DMS53 treated with DMSO at 0.1 percent for 48 hours (cell line): ENCODE measurements at regions not wholly inside any gene's neighbourhood (a gene's known extent, or its start where the extent isn't known, plus 50 kb on each side); places are given as distances from the start of the nearest gene placed in this dataset.
A peak's percentile ranks its signal among the peaks of the same experiment; 100 is the strongest.

Experiments used
- DNase-seq: peaks from one replicate; lab custom pipeline; 2025; ENCODE audit not compliant: unreplicated experiment; lab: John Stamatoyannopoulos, UW

DNA sequence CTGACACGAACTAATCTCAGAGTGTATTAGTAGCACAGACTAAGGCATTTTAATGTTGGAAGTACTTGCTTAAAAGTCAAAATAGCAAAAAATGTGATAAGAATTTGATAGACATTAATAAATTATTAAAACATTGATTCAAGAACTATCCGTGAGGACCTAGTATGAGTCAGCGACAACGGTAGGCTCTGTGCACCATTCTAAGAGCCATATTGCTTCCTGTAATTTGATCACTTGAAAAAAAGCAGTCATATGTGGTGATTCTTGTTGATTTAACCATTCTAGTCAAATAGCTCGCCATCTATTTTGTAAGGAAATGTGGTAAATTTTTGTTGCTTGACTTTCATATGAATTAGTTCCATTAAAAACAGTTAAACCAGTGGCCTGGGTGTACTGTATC, 534.9 kb upstream of the ARRDC4 start:
- DNase-seq, result peak; percentile 1

DNA sequence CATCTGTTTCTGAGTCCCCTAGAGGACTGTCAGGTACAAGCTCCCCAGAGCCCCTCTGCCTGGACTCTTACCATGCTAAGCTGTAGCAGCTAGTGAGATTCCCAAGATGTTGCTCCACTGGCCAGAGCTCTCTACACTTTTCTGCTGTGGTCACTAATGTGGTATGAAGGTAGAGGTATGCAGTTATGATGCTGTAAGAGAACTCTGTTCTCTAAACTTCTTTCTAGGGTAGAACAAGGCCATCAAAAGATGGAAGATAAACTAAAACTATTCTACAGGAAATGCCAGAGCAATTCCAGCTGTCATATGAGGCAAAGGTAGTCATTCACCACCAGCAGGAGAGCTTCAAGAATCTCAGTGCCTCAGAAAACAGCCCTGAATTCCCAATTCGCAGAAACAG, 517.4 kb upstream of the ARRDC4 start:
- DNase-seq, result no peak

DNA sequence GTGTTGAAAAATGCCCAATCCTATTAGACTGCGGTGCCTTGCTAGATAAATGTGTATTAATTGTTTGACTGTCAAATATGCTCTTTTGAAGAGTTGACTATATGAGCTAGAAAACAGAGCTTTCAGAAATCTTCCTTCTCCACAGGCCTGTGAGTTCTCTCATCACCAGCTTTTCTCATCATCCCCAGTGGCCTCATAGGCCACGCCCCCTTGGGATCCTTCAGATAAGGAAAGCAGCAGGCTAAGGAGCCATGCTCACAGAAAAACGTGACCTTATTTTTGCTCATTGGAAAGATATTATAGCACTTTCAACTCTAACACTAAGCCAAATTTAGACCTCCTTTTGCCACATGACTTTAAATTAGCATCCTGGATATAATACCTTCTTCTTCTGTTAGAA, 514.4 kb upstream of the ARRDC4 start:
- no peak for DNase-seq

DNA sequence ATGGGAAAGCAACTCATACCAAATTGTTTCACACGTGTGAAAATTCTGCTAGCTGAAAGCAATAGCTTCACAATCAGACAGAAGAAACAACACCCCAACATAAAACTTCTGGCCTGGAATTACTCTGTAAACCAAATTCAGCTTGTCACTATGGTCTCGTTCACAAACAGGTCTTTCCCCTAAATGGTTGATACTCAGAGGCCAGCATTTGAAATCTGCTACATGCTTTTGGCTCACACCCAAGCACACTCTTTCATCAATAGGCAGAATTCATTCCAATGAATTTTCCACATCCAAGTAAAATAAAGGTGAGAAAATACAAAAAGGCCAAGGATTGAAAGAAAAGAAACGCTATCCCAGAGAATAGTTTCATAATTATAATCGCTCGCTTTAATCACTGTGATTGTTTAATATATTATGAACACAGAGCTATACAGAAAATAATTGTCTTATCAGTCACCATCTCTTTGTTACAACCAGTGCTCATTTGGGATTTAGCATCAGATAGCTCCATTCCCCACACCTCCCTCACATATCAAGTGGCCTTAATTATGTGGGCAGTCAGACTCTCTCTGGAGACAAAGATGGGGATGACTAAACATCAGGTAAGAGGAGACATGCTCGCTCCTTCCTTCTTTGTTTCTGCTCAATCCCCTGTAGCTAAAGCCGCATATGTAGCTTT, 503.8 kb upstream of the ARRDC4 start:
- DNase-seq, result no peak

DNA sequence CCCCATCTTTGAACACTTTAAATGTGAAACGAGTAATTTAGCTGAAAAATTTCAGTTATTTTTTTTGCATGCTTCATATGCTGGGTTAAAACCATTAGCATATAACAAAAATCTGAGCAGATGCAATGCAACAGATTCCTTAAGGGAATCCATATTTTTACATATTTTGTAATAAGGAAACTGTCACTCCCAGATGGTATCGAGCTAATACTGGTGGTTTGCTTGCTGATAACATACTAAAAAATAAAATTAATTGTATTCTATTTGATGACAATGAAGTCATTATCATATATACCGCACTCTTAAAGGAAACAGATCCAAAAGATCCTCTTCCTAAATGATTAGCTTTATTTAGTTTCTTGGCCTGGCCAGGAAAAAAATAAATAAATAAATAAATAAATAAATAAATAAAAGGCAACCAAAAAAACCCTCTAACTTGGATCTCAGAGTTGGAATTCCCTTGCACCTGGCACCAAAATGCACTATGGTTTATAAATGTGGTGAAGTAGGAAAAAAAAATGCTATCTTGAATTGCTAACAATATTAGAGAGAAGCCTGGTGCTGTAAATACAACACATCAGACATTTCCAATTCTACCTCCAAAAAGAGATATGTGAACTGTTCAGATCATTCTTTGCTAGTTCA, 503.2 kb upstream of the ARRDC4 start:
- no peak for DNase-seq

DNA sequence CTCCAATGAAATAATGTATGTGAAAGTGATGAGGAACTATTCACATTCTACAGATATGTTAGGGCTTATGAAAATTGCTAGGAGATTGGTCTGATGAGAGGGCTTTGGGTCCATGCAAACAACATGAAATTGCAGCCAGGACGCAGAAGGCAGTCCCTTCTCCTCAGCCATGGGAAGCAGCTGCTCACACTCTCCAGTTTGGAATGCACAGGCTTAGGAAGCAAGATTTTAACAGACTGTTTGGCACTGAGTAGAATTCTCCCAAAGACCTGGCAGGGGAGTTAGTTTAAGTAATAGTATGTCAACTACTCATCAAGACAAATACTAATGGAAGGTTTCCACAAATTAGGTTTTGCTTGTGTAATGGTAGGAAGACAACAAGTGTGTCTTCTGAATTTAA, 500.7 kb upstream of the ARRDC4 start:
- no peak for DNase-seq

DNA sequence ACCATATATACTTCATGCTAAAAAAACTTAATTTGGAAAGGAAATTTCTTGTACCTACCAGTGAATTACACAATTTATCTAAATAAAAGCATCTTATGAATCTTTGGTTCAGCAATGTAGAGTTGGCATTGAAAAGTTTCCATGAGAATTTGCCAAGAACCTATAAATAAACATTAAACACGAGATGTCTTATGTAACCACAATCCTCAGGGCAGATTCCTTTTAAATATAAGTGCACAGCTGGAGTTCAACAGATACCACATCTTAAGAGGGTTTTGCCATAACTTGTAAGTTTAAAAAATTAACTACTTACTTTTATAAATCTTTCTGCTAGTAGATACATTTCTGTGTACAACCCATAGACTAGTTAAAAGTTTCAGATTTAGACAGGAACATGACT, 499.3 kb upstream of the ARRDC4 start:
- DNase-seq, result no peak

DNA sequence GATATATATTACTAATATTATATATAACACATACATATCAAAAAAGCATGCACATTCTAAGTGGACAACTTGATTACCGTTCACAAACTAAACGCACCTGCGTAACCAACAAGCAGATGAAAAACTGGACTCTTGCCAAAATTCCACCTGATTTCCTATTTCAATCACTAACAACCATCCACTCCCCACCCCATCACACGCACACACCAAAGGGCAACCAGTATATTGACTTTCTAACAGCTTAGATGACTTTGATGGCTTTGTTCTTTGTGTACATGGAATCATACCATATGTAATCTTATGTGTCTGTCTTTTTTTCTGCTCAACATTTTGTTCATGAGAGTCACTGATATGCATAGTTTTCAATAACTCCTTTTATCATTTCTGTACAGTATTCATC, 496.8 kb upstream of the ARRDC4 start:
- no peak for DNase-seq

DNA sequence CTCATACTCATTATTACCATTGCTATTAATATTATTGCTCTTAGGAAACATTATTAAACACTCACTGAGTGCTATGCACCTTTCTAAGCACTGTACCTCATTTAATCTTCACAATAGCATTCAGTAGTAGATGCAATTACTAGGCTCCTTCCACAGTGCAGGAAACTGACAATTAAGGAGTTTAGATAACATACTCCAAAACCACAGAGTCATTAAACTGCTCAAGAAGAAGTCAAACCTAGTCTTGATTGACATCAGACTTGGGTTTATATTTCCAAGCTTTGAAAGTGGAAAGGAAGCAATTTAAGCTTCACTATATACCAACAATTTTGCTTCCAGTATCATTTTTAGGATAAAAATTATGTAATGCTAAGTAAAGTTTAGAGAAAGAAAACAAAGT, 490.1 kb upstream of the ARRDC4 start:
- DNase-seq, result no peak

DNA sequence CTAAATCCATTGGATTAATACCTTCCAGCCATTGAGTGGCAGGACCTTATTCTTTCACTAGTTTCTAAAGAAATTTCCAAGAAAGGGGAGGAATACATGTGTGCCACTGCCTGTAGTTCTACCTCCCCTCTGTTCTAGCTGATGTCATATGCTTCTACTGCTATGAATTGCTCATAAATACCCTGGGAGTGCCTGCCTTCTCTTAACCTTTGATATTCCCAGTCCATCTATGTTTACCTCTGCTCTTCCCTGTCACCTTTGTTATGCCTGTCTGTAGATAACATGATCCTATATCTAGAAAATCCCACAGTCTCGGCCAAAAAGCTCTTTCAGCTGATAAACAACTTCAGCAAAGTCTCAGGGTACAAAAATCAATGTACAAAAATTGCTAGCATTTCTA, 486.9 kb upstream of the ARRDC4 start:
- no peak for DNase-seq

DNA sequence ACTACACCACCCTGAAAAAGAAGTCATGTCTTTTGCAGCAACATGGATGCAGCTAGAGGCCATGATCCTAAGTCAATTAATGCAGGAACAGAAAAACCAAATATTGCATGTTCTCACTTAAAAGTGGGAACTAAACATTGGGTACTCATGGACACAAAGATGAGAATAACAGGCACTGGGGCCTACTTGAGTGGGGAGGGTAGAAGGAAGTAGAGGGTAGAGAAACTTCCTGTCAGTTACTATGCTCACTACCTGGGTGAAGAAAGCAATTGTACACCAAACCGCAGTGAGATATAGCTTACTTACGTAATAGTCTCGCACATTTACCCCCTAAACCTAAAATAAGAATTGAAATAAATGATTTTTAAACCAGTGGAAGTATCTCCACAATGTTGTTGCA, 480.5 kb upstream of the ARRDC4 start:
- no peak for DNase-seq

DNA sequence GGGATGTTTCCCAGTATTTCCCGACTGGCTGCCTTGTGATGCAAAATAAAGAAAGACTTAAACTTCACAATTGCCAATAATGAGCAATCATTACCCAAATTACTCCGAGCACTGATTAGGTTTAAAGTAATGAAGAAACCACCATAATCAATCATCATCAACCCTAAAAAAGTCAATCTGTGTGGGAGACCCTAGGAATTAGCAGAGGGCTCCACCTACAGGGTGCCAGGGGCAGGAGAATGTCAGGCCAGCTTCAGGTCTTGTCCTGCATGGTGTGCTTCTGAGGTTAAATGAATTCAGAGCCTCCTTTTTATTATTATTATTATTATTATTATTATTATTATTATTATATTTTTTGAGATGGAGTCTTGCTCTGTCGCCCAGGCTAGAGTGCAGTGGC, 478.0 kb upstream of the ARRDC4 start:
- DNase-seq, result no peak

DNA sequence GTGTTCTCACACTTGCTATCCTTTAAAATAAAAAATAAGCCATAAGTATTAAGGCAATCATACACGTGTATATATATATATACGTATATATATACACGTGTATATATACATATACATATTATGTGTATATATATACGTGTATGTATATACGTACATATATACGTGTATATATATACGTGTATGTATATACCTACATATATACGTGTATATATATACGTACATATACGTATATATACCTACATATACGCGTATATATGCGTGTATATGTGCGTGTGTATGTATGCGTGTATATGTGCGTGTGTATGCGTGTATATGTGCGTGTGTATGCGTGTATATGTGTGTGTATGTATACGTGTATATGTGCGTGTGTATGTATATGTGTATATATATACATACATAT, 477.3 kb upstream of the ARRDC4 start:
- no peak for DNase-seq

DNA sequence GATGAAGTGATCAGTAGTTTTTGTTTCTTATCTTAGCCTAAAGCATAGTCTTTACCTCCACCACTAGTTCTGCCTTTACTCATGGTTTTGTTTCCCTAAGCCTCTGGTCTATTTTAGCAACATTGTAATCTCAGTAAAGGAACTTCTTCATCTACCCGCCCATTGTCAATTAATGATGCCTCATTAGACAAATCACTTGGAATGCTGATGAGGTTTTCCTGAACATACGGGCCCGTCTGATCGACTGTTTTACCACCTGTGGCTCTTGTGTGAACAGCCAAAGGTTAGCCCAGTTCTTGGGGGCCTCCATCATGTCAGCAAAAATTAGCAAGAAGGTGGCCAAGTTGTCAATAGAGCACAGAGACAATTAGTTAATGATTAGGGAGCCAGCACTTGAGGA, 470.1 kb upstream of the ARRDC4 start:
- DNase-seq, result no peak

DNA sequence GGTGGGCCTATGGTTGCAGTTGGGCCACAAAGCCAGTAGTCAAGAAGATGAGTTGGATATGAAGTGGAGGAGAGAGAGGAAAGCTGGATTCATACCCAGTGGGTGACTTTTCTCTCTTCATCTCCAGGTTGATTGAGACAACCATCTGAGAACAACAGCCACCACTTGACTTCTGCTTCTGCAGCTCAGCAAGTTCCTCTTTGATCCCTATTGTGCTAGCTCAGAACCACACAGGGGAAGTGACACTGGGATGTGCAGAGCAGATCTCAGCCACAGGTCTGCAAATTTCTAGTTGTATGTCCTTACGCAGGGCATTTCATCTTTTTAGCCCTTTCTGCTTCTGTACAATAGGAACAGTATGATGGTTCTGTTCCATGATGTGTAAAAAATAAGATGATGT, 459.2 kb upstream of the ARRDC4 start:
- DNase-seq, result no peak

DNA sequence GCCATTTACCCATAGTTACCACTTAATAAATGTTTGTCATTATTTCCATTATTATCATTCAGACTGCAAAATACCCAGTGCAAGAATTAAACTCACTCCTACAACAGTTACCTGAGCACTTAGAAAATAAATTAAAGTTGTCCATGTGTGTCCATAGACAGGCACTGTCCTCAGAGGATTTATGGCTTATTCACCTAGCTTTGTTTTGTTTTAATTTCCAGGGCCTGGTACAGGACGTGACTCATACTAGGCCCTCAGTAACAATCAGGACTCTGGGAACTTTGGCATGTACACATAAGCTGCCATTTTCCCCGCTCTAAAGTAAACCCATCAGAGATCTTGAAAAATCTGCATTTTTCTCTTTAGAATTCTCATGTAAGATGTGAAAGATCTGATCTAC, 458.5 kb upstream of the ARRDC4 start:
- no peak for DNase-seq

DNA sequence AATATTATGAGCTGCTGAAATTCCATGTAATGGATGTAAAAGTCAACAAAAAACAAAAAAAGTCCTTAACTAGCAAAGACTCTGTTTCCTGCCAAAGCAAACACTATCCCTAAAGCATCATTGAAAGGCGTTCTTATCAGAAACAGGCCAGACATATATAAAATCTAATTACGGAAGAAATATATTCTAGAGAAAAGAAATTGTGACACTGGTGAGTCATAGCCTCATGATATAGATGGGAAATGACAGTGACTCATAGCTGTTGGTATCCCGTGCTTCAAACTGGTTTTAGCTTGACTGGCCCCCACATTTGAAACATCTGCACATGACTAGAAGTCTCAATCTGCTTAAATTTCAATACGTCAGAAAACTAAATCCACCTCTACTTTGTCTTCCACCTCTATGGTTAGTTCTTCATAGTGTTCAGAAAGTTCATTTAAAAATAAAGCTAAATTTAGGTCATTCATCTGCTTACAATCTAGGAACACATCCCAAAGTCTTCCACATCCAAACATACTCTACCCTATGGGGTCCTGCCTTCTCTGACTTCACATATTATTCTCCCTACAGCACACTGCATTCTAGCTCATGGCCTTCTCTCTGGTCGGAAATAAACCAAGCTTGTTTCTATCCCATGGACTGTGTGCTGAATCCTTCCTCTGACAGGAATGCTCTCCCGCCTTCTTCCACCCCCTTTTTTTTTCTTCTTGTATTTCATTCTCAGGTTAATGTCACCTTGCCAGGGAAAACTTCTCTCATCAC, 456.3 kb upstream of the ARRDC4 start:
- no peak for DNase-seq

DNA sequence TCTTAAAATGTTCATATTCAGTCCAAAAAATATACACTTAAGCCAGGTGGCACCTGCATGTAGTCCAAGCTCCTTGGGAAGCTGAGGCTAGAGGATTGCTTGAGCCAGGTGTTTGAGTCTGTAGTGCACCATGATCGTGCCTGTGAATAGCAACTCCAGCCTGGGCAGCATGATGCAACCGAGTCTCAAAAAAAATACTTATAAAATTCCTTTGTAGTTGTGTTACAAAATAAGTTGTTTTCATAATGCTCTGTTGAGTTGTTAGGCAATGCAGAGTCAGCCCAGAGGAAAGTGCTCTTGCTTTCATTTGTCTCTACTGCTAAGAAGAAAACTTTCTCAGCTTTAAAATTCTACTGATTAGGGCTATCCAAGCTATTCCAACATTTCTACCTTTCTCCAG, 442.8 kb upstream of the ARRDC4 start:
- no peak for DNase-seq

DNA sequence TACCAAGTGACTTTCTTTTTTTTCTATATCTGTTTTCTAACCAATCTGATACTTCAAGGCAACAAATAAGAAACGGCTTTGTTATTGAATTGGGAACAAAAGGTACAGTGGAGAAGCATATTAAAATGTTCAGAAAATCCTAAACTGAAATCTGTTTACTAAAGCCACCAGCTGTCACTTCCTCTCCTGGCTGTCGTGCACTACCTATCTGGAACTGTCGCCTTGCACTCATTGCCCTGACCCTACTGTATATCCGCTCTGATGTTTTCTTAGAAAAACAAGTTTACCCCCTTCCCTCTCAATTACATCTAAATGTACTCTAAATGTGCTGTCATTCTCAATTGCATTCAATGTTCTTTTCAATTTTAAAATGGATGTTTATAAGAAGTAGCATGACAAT, 439.8 kb upstream of the ARRDC4 start:
- DNase-seq, result no peak

DNA sequence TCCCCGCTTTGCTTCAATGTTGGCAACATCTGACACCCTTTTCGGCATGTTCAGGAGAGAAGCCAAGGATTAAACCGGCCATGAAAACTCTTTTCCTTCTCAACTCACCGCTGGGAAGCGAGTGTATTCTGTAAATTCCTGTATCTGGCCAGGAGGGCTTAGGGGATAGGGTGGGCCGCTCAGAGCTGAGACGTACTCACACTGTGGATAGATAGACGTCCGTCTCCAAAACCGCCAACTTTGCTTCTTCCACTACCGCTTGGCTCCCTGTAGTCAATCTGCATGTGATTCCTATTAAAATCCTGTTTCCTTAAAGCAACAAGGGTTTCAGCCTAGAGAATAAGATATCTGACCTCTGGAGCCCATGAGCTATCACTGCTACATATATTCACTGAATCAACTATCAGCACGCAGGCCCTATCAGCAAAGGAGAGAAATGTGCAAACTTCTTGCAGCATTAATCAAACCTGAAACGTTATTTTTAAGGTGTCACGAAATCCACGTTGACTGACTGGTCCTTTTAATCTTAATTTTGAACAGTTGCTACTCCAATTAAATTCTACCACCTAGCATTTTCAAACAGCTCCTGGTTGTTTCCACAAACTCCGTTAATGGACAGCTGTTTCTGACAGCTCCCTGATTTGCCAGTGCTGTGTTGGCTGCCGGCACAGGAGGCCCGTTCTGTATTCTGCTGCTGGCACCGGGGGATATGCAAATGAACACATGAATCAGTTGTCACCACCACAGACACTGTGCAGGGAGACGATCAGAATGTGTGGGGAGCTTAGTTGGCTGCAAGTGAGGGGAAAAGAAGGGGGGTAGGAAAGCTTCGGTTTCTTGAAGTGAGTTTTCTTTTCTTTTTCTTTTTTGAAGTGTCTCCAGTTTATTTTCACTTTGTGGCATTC, 438.9 kb upstream of the ARRDC4 start:
- no peak for DNase-seq

DNA sequence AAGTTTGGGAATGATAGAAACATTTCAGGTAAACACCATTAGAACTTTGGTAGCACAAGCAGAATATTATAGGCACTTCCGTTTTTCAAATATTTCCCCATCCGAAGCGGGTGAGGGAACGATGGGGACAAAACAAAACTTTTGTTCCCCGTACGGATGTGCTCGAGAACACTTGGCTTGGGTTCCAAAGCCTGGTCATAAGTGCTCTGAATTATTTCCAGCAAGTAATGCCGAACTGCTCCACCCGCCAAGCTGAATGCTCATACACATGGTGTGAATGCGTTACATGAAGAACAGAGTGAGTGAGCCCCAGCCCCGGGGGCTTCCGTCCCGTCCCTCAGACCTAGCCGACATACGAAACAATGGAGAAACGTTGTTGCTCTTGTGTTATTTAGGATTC, 438.2 kb upstream of the ARRDC4 start:
- DNase-seq, result no peak
